ENCODE measurements at regions not wholly inside any gene's neighbourhood (a gene's known extent, or its start where the extent isn't known, plus 50 kb on each side); places are given as distances from the start of the nearest gene placed in this dataset.

- no peak for DNase-seq (ENCODE audit: low spot score)
Measured at GRCh38 chr18:67590571-67591141, 74.1 kb upstream of the DSEL start.

- no peak for DNase-seq (ENCODE audit: low spot score)
Measured at GRCh38 chr18:67589325-67589724, 72.8 kb upstream of the DSEL start.

- DNase-seq (ENCODE audit: low spot score) = no peak
Measured at GRCh38 chr18:67586101-67586500, 69.6 kb upstream of the DSEL start.

- no peak for DNase-seq (ENCODE audit: low spot score)
Measured at GRCh38 chr18:67583621-67584020, 67.1 kb upstream of the DSEL start.

- DNase-seq (ENCODE audit: low spot score) = no peak
Measured at GRCh38 chr18:67582488-67582887, 66.0 kb upstream of the DSEL start.

GRCh38 chr18:67581178-67581577 lies 64.7 kb upstream of the DSEL start:
- DNase-seq (ENCODE audit: low spot score) = no peak

GRCh38 chr18:67577386-67577785 lies 60.9 kb upstream of the DSEL start:
- no peak for DNase-seq (ENCODE audit: low spot score)

GRCh38 chr18:67574749-67575148 lies 58.2 kb upstream of the DSEL start:
- DNase-seq (ENCODE audit: low spot score) = no peak

- no peak for DNase-seq (ENCODE audit: low spot score)
Measured at GRCh38 chr18:67568166-67568565, 51.6 kb upstream of the DSEL start.

Measured in ureter (tissue), 1 donor.